IMR-90 (cell line): ENCODE measurements at regions not wholly inside any gene's neighbourhood (a gene's known extent, or its start where the extent isn't known, plus 50 kb on each side); places are given as distances from the start of the nearest gene placed in this dataset.

Experiments
- ATAC-seq: fragments of 200-7000 bp; cut with Tn5 transposase; 2 replicates; pipeline ENCODE4 v1.9.1; 2020; ENCODE audit warnings: low read depth, mild to moderate bottlenecking, moderate library complexity
- BruUV-seq: library from RNA; stranded (reverse); fragments of 400-500 nt; replicated peaks from 2 replicates; lab custom pipeline; 2021; lab: Mats Ljungman, UMichigan
- CTCF ChIA-PET: fragments of 300-600 bp; formaldehyde crosslinking; extraction: SDS; loops from one replicate; lab custom pipeline; 2021; ENCODE audit warnings: antibody characterized with exemption; lab: Yijun Ruan, JAX
- POLR2A ChIA-PET: fragments of 300-600 bp; sonication (Branson Sonifier 250); formaldehyde crosslinking; loops from one replicate; lab custom pipeline; 2022; ENCODE audit warnings: antibody characterized with exemption; ENCODE audit not compliant: unreplicated experiment; lab: Charles Lee
- DNase-seq: peaks from one replicate; pipeline ENCODE4 v3.0.0; 2013
- H2AFZ ChIP-seq: replicated peaks from 2 replicates; pipeline ENCODE3; 2013; ENCODE audit warnings: low read length, mild to moderate bottlenecking; ENCODE audit not compliant: poor library complexity
- H2AK5ac ChIP-seq: 2 replicates; pipeline ENCODE4 v1.6.1; 2013; ENCODE audit warnings: low read depth, low read length, inconsistent platforms
- H2AK9ac ChIP-seq: replicated peaks from 2 replicates; pipeline ENCODE3; 2013; ENCODE audit warnings: mild to moderate bottlenecking, low read depth, low read length, moderate library complexity; ENCODE audit not compliant: poor library complexity
- H2BK120ac ChIP-seq: 2 replicates; pipeline ENCODE4 v1.6.1; 2013; ENCODE audit warnings: low read depth, low read length, inconsistent platforms
- H2BK15ac ChIP-seq: 3 replicates; pipeline ENCODE4 v1.6.1; 2013; ENCODE audit warnings: low read depth, low read length, inconsistent platforms
- H2BK20ac ChIP-seq: 2 replicates; pipeline ENCODE4 v1.6.1; 2013; ENCODE audit warnings: low read depth, mild to moderate bottlenecking, inconsistent platforms, low read length, moderate library complexity
- H2BK5ac ChIP-seq: 2 replicates; pipeline ENCODE4 v1.6.1; 2013; ENCODE audit warnings: mild to moderate bottlenecking, low read depth, low read length, inconsistent platforms; ENCODE audit not compliant: poor library complexity, severe bottlenecking
- H3K14ac ChIP-seq: replicated peaks from 2 replicates; pipeline ENCODE4 v1.6.1; 2013; ENCODE audit warnings: low read depth, low read length, inconsistent platforms
- H3K18ac ChIP-seq: 2 replicates; pipeline ENCODE4 v1.6.1; 2013; ENCODE audit warnings: low read depth, low read length, control low read depth
- H3K23ac ChIP-seq: 2 replicates; pipeline ENCODE4 v1.6.1; 2013; ENCODE audit warnings: low read depth, low read length, inconsistent platforms
- H3K27ac ChIP-seq: 2 replicates; pipeline ENCODE4 v1.5.1; 2013; ENCODE audit warnings: mild to moderate bottlenecking, control low read depth, low read length; ENCODE audit not compliant: insufficient read depth
- H3K27me3 ChIP-seq: 2 replicates; pipeline ENCODE4 v1.6.1; 2013; ENCODE audit warnings: low read length; ENCODE audit not compliant: control insufficient read depth, insufficient read depth
- H3K36me3 ChIP-seq: 2 replicates; pipeline ENCODE4 v1.6.1; 2013; ENCODE audit warnings: low read length, mixed read lengths; ENCODE audit not compliant: control insufficient read depth, insufficient read depth
- H3K4ac ChIP-seq: 2 replicates; pipeline ENCODE4 v1.6.1; 2013; ENCODE audit warnings: low read depth, low read length, inconsistent platforms
- H3K4me1 ChIP-seq: 2 replicates; pipeline ENCODE4 v1.6.1; 2013; ENCODE audit warnings: low read length, mixed read lengths; ENCODE audit not compliant: control insufficient read depth, insufficient read depth
- H3K4me2 ChIP-seq: 2 replicates; pipeline ENCODE4 v1.6.1; 2013; ENCODE audit warnings: low read depth, mild to moderate bottlenecking, control low read depth, low read length, moderate library complexity
- H3K4me3 ChIP-seq: 2 replicates; pipeline ENCODE4 v1.5.1; 2013; ENCODE audit warnings: low read depth, mild to moderate bottlenecking, control low read depth, low read length, moderate library complexity; ENCODE audit not compliant: insufficient read depth
- H3K56ac ChIP-seq: 2 replicates; pipeline ENCODE4 v1.6.1; 2013; ENCODE audit warnings: low read length, inconsistent platforms; ENCODE audit not compliant: insufficient read depth; ENCODE audit errors: extremely low read depth
- H3K79me1 ChIP-seq, 2 experiments: 2 replicates each; pipeline ENCODE4 v1.6.1; 2013; ENCODE audit warnings: low read length in 2 of 2, inconsistent platforms in 1 of 2, low read depth in 1 of 2
- H3K9ac ChIP-seq: 2 replicates; pipeline ENCODE4 v1.6.1; 2013; ENCODE audit warnings: low read depth, low read length, control low read depth
- H3K9me1 ChIP-seq: 2 replicates; pipeline ENCODE4 v1.6.1; 2013; ENCODE audit warnings: low read length, inconsistent platforms; ENCODE audit not compliant: insufficient read depth
- H3K9me3 ChIP-seq: 2 replicates; pipeline ENCODE4 v1.6.1; 2013; ENCODE audit warnings: low read length; ENCODE audit not compliant: control insufficient read depth, insufficient read depth
- H4K20me1 ChIP-seq: 2 replicates; pipeline ENCODE4 v1.6.1; 2013; ENCODE audit warnings: low read length, inconsistent platforms; ENCODE audit not compliant: insufficient read depth
- H4K5ac ChIP-seq: 2 replicates; pipeline ENCODE4 v1.6.1; 2013; ENCODE audit warnings: mild to moderate bottlenecking, low read depth, low read length, control low read depth
- H4K8ac ChIP-seq, 2 experiments: 2 replicates each; pipeline ENCODE4 v1.6.1; 2013; ENCODE audit warnings: low read depth in 2 of 2, low read length in 2 of 2, control low read depth in 1 of 2, inconsistent platforms in 1 of 2
- H4K91ac ChIP-seq: 2 replicates; pipeline ENCODE4 v1.6.1; 2013; ENCODE audit warnings: low read depth, low read length, inconsistent platforms; ENCODE audit not compliant: insufficient read depth
- MAFK ChIP-seq: IDR thresholded peaks from 2 replicates; pipeline ENCODE4 v1.6.1; 2012; ENCODE audit warnings: low read depth, low read length, improper control_type of control experiment
- NFE2L2 ChIP-seq: fragments of 150-350 bp; IDR thresholded peaks from 2 replicates; pipeline ENCODE4 v1.6.1; 2016; ENCODE audit warnings: low read depth, mild to moderate bottlenecking, low read length
- WGBS, 2 experiments: methylation state at CpG; one replicate each; pipeline versions ENCODE4 v1.1.5 to v1.1.7; 2013; ENCODE audit warnings: missing lambda C conversion rate in 2 of 2; ENCODE audit not compliant: insufficient read length in 1 of 2; ENCODE audit errors: extremely low coverage in 2 of 2; 5-methylcytosine and 5-hydroxymethylcytosine counted together
- dilution Hi-C: fragments of 300-500 bp; cut with HindIII; formaldehyde crosslinking; loops from one replicate; pipeline ENCODE4 v1.14.3; 2018; ENCODE audit warnings: low sequenced_read_pairs; ENCODE audit not compliant: unreplicated experiment
- in situ Hi-C: fragments of 300-500 bp; cut with MboI; formaldehyde crosslinking; loops from 3 replicates; pipeline ENCODE4 v1.14.3; 2019; ENCODE audit warnings: low sequenced_read_pairs, inconsistent platforms, mixed read lengths
- intact Hi-C: fragments of 100-400 bp; cut with micrococcal nuclease; formaldehyde crosslinking; loops from 2 replicates; pipeline ENCODE4 v1.10.0; 2022

- no peak for TF ChIP-seq MAFK
Observed at GRCh38 chrX:40173143-40174000, 75.6 kb upstream of the BCOR start (continued).

GRCh38 chrX:40172401-40173142 lies 74.8 kb upstream of the BCOR start:
- Histone ChIP-seq H2BK5ac (no peak overlapping the region), H2BK15ac (peak overlapping the region; percentile 75; the same call in 1 of the 3 replicates), H2BK120ac (0 out of 2 replicates have a peak overlapping the region, but pooled peaks have one; percentile 13), H3K27me3 (peaks cover 10% of the 10 kb centered on the region; the same call in 1 of the 2 replicates), H3K4ac (peak overlapping the region; percentile 20; the same call in 1 of the 2 replicates), H3K9me1 (no peaks in the 10 kb centered on the region), H4K91ac (peak overlapping the region; percentile 56; the same call in 1 of the 2 replicates), H3K9ac (no peak overlapping the region), H3K56ac (0 out of 2 replicates have a peak overlapping the region, but pooled peaks have one; percentile 6), H2AK9ac (peak overlapping the region; percentile 79), H3K18ac (no peak overlapping the region), H2AFZ (peak overlapping the region; percentile 90), H3K9me3 (no peaks in the 10 kb centered on the region; the same call in 1 of the 2 replicates), H2AK5ac (no peak overlapping the region), H4K20me1 (no peaks in the 10 kb centered on the region), H3K14ac (peak overlapping the region; percentile 10; the same call in 1 of the 2 replicates), H2BK20ac (no peak overlapping the region), H3K4me2 (peak overlapping the region; percentile 71), H4K8ac (peak overlapping the region in 1 of 2 experiments; percentile 75; a peak in 3 of 4 replicates), H3K23ac (no peak overlapping the region), H3K4me1 (no peaks in the 10 kb centered on the region; the same call in 1 of the 2 replicates), H4K5ac (no peak overlapping the region; the same call in 1 of the 2 replicates), H3K79me1 (peaks cover 0 to 3% of the 10 kb centered on the region in 2 experiments; a peak in 1 of 4 replicates), H3K4me3 (peak overlapping the region; percentile 40), H3K27ac (peak overlapping the region; percentile 36), H3K36me3 (no peaks in the 10 kb centered on the region)
- CTCF ChIA-PET: no interaction called here
- ATAC-seq: peak; percentile 55
- 9% methylated on average over 30 of the region's 60 CpGs; no CpG with 5 or more reads in 1 of the 2 experiments for WGBS, 2 experiments
- in situ Hi-C loops (loop anchor here (5.0 kb wide), 1 partner anchor 65 kb away; no protein-coding TSS in a partner anchor), intact Hi-C loops (loop anchor here (5.0 kb wide), 2 partner anchors 75 to 95 kb away; partner anchors contain the start of gene BCOR), dilution Hi-C loops (no loop called here)
- no peak for DNase-seq
- no TSS peak for BruUV-seq
- TF ChIP-seq NFE2L2: no peak
- POLR2A ChIA-PET: no interaction called here
